ENCODE measurements at regions not wholly inside any gene's neighbourhood (a gene's known extent, or its start where the extent isn't known, plus 50 kb on each side); places are given as distances from the start of the nearest gene placed in this dataset.

DNA sequence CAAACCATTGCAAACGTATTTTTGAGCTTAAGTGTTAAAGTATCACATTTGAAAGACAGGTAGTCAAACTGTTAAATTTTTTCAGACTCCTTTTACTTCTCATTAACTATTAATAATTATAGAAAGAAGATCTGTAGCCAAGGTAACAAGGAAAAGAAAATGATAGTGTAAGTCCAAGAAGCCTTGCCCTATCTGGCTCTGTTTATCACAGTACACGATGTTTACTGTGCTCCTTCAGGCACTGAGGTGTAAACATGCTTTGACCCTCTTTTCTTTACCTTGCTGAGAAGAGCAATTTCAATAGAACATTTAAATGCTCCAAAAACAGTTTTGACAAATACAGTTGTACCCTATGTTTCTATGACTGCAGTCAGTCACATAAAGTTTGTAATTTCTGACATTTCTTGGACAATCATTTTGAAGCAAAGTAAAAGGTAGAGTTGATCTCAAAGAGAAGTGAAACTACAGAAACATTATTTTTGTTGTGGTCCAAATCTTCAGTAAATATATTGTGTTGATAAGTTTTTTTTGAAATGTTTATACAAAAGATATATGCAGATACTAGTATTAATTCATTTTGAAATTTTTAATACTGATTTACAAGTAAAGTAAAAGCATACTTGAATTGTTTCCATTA, 152.6 kb upstream of the KYNU start:
- TF ChIP-seq POLR2A (IDR thresholded peaks at IDR 0.05) = no peak
- no peak for TF ChIP-seq CTCF (IDR thresholded peaks at IDR 0.05)
- TF ChIP-seq EP300 (IDR thresholded peaks at IDR 0.05) = no peak
